SJCRH30 (cell line): ENCODE measurements at regions not wholly inside any gene's neighbourhood (a gene's known extent, or its start where the extent isn't known, plus 50 kb on each side); places are given as distances from the start of the nearest gene placed in this dataset.
"Not testable (repeated sequence)": the region's sequence is repeated elsewhere in the genome, so short reads cannot be mapped to it uniquely, and the experiment has no call there.

ENCODE experiments used
- DNase-seq, 2 experiments: peaks; one replicate each; pipeline ENCODE4 v3.0.0-alpha.2; 2015 to 2020
- H3K27ac ChIP-seq: fragments of 250-450 bp; sonication (Bioruptor Pico); 2 replicates; pipeline ENCODE4 v1.5.1; 2020; ENCODE audit warnings: mild to moderate bottlenecking, moderate library complexity
- H3K27me3 ChIP-seq: fragments of 250-450 bp; sonication (Bioruptor Pico); 2 replicates; pipeline ENCODE4 v1.5.1; 2020; ENCODE audit warnings: mild to moderate bottlenecking, moderate library complexity
- H3K36me3 ChIP-seq: fragments of 250-450 bp; sonication (Bioruptor Pico); 2 replicates; pipeline ENCODE4 v1.5.1; 2020; ENCODE audit warnings: mild to moderate bottlenecking, moderate library complexity
- H3K4me1 ChIP-seq: fragments of 250-450 bp; sonication (Bioruptor Pico); 2 replicates; pipeline ENCODE4 v1.5.1; 2020; ENCODE audit warnings: mild to moderate bottlenecking, moderate library complexity
- H3K4me3 ChIP-seq: fragments of 250-450 bp; sonication (Bioruptor Pico); 2 replicates; pipeline ENCODE4 v1.5.1; 2020; ENCODE audit warnings: mild to moderate bottlenecking, moderate library complexity
- H3K9me3 ChIP-seq: fragments of 250-450 bp; sonication (Bioruptor Pico); replicated peaks from 2 replicates; pipeline ENCODE4 v1.5.1; 2020; ENCODE audit warnings: mild to moderate bottlenecking, moderate library complexity

DNA sequence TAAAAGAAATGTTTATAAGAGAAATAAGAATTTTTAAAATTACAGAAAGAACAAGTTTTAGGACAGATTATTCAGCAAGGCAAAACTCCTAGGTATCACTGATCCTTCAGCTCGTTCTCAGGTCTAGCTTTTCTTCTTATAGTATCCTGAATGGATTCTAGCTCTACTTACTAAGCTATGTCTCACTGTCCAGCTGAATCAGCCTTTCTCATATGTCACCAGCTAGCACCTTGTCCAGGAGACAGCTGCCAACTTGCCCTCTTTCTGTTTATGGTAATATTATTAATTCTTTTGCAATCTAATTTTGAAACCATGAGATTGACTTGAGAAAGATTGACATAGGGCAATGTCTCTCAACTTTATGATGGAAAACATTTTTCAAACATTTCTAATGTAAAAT is 159.9 kb downstream of the LYPLAL1 start:
- Histone ChIP-seq H3K27ac (no peak overlapping the region), H3K36me3 (no peaks in the 10 kb centered on the region), H3K4me1 (peaks cover 20% of the 10 kb centered on the region), H3K27me3 (no peaks in the 10 kb centered on the region), H3K4me3 (no peak overlapping the region), H3K9me3 (no peaks in the 10 kb centered on the region; the same call in 1 of the 2 replicates)
- DNase-seq, result no peak

DNA sequence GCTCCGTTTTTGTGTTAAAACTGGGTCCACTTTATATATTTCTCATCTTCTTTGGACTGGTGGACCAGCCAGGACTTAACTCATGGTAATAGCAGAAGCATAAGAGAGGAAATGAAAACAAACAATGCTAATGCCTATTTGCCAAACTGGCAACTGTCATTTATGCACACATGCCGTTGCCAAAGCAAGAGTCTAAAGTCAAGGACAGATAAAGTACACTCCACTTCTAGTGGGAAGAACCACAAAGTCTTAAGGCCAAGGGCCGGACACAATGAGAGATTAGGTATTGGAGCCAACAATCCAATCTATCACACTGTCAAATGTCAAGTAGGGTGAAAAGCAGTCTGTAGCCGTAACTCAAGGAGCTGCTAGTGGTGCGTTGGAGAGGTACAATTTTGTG is 157.7 kb downstream of the LYPLAL1 start:
- Histone ChIP-seq H3K9me3 (peaks cover 7% of the 10 kb centered on the region), H3K4me1 (peaks cover 20% of the 10 kb centered on the region), H3K4me3 (no peak overlapping the region), H3K36me3 (no peaks in the 10 kb centered on the region), H3K27me3 (no peaks in the 10 kb centered on the region), H3K27ac (no peak overlapping the region)
- DNase-seq, result no peak

DNA sequence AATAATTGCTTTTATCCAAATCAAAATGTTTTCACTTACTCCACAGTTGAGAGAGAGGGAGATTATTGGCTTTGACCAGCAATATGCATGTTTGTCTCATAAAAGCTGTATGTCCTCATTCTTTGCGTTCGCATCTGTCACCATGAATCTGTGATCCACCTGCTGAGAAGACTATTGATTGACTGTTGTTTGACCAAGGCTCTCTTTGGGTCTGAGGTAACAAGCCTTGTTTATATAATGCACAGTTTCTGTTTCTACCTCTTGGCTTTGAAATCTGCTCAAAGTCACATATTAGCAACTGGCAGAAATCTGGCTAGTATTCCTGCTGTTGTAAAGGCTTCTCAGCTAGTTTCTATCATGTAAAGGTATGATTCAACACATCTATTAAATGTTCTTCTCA is 157.0 kb downstream of the LYPLAL1 start:
- peaks cover 21% of the 10 kb centered on the region for H3K4me1 ChIP-seq
- no peak overlapping the region for H3K27ac ChIP-seq
- H3K27me3 ChIP-seq, result no peaks in the 10 kb centered on the region
- H3K36me3 ChIP-seq, result no peaks in the 10 kb centered on the region
- H3K9me3 ChIP-seq, result peaks cover 7% of the 10 kb centered on the region
- DNase-seq, result no peak
- H3K4me3 ChIP-seq, result no peak overlapping the region

- DNase-seq, result no peak
- Histone ChIP-seq H3K36me3 (no peaks in the 10 kb centered on the region), H3K27me3 (no peaks in the 10 kb centered on the region), H3K9me3 (peaks cover 7% of the 10 kb centered on the region), H3K4me3 (no peak overlapping the region), H3K27ac (peak overlapping the region; percentile 32), H3K4me1 (peaks cover 26% of the 10 kb centered on the region)
Measured at GRCh38 chr1:219330001-219330400, 156.3 kb downstream of the LYPLAL1 start.

- H3K4me3 ChIP-seq, result no peak overlapping the region
- peaks cover 7% of the 10 kb centered on the region for H3K9me3 ChIP-seq
- peak; percentile 38 to 51 for DNase-seq
- H3K4me1 ChIP-seq, result peaks cover 30% of the 10 kb centered on the region
- peak overlapping the region; percentile 32 for H3K27ac ChIP-seq
- H3K36me3 ChIP-seq, result no peaks in the 10 kb centered on the region
- H3K27me3 ChIP-seq, result no peaks in the 10 kb centered on the region
Measured at GRCh38 chr1:219329578-219329977, 155.9 kb downstream of the LYPLAL1 start.

- Histone ChIP-seq H3K9me3 (peaks cover 7% of the 10 kb centered on the region), H3K27me3 (no peaks in the 10 kb centered on the region), H3K36me3 (no peaks in the 10 kb centered on the region; the same call in 1 of the 2 replicates), H3K27ac (no peak overlapping the region), H3K4me1 (peaks cover 54% of the 10 kb centered on the region), H3K4me3 (no peak overlapping the region)
- DNase-seq, result no peak
Measured at GRCh38 chr1:219326843-219327242, 153.2 kb downstream of the LYPLAL1 start.

DNA sequence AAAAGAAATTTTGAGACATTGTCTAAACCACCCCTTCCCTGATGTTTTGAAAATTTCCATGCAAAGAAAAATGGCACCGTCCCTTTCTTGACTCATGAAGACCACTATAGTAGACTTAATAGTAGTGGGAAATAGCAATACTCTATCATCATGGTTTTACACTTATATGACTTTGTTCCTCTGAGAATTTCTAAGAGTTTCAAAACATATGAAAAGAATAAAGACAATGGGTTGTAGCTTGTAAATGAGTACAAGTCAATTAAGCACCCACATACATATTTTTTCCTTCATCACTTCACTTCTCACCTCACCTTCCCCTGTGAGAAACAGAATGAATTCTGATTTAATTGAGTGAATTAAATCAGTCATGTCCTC is 151.7 kb downstream of the LYPLAL1 start:
- Histone ChIP-seq H3K27ac (peak overlapping the region; percentile 8; the same call in 1 of the 2 replicates), H3K4me1 (peaks cover 56% of the 10 kb centered on the region), H3K27me3 (no peaks in the 10 kb centered on the region), H3K9me3 (peaks cover 7% of the 10 kb centered on the region), H3K36me3 (no peaks in the 10 kb centered on the region; the same call in 1 of the 2 replicates), H3K4me3 (no peak overlapping the region)
- DNase-seq, result no peak

DNA sequence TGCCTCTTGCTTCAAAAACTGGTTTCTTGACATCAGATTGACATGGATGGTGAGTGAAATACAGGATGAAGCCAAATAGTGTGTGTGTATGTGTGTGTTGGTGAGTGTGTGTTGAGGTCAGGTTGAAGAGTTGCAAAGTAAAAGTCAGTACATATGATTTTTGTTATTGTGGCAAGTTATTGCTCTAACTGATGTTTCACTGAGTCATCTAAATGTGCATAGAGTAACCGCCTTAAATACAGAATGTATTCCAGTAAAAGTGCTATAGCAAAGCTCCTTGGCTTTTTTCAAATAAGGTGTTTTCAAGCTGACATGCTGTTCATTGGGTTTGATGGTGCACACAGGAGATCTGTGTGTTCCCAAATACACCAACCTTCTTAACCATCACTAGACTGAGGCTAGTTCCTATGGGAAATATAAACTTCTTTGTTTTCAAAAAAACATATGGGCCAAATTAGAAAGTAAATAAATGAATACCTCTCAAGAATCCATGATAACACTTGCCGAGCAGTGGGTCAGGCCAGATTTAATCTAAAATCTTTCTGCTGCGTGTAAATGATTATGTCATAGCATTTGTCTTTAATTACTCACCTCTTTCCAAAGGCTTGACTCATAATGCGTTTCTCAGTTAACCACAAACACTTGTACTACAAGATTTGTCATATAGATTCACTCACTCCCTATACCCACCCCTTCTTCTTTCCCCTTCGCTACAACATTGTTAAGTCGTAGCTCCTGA is 151.1 kb downstream of the LYPLAL1 start:
- H3K9me3 ChIP-seq, result peaks cover 7% of the 10 kb centered on the region
- no peak overlapping the region for H3K4me3 ChIP-seq
- H3K4me1 ChIP-seq, result peaks cover 50% of the 10 kb centered on the region
- H3K36me3 ChIP-seq, result no peaks in the 10 kb centered on the region; the same call in 1 of the 2 replicates
- DNase-seq, result peak; percentile 52 to 77
- H3K27me3 ChIP-seq, result no peaks in the 10 kb centered on the region
- peak overlapping the region; percentile 28 for H3K27ac ChIP-seq

- Histone ChIP-seq H3K27ac (peak overlapping the region; percentile 28), H3K4me3 (no peak overlapping the region), H3K27me3 (no peaks in the 10 kb centered on the region), H3K9me3 (peaks cover 7% of the 10 kb centered on the region), H3K36me3 (no peaks in the 10 kb centered on the region; the same call in 1 of the 2 replicates), H3K4me1 (peaks cover 44% of the 10 kb centered on the region)
- peak in 1 of 2 experiments; percentile 9 for DNase-seq
Measured at GRCh38 chr1:219324171-219324570, 150.5 kb downstream of the LYPLAL1 start.

DNA sequence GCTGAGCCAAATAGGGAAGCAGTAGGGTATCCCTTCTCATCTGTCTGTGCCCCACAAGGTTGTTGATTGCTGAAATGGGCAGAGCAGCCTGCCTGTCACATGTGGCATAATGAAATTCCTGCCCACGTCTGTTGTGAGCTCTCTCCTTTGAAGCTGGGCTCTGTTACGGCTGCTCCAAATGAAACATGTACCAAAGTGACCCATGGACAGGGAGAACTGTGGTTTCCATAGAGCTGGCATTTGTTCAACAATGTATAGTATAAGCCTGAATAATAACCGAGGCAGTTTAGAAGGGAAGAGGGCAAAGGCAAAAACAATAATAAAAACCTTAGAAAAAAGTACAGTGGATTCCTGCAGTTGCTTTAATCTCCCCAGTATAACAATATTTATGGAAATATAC is 149.7 kb downstream of the LYPLAL1 start:
- Histone ChIP-seq H3K9me3 (peaks cover 7% of the 10 kb centered on the region), H3K27me3 (no peaks in the 10 kb centered on the region), H3K36me3 (no peaks in the 10 kb centered on the region; the same call in 1 of the 2 replicates), H3K4me1 (peaks cover 41% of the 10 kb centered on the region), H3K27ac (peak overlapping the region; percentile 28; the same call in 1 of the 2 replicates), H3K4me3 (no peak overlapping the region)
- DNase-seq, result peak; percentile 47 to 68

- no peak overlapping the region for H3K27ac ChIP-seq
Measured at GRCh38 chr1:219322766-219323165, 149.1 kb downstream of the LYPLAL1 start.

DNA sequence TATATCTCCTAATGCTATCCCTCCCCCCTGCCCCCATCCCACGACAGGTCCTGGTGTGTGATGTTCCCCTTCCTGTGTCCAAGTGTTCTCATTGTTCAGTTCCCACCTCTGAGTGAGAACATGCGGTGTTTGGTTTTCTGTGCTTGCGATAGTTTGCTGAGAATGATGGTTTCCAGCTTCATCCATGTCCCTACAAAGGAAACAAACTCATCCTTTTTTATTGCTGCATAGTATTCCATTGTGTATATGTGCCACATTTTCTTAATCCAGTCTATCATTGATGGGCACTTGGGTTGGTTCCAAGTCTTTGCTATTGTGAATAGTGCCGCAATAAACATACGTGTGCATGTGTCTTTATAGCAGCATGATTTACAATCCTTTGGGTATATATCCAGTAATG is 146.9 kb downstream of the LYPLAL1 start:
- not testable (repeated sequence) for H3K9me3 ChIP-seq, DNase-seq, H3K27ac ChIP-seq, H3K4me3 ChIP-seq, H3K27me3 ChIP-seq, H3K36me3 ChIP-seq
- peaks cover 39% of the 10 kb centered on the region for H3K4me1 ChIP-seq

More at GRCh38 chr1:219322766-219323165, 149.1 kb downstream of the LYPLAL1 start:
- Histone ChIP-seq H3K27me3 (no peaks in the 10 kb centered on the region), H3K4me1 (peaks cover 41% of the 10 kb centered on the region), H3K9me3 (peaks cover 4% of the 10 kb centered on the region), H3K4me3 (no peak overlapping the region), H3K36me3 (no peaks in the 10 kb centered on the region; the same call in 1 of the 2 replicates)
- no peak for DNase-seq

DNA sequence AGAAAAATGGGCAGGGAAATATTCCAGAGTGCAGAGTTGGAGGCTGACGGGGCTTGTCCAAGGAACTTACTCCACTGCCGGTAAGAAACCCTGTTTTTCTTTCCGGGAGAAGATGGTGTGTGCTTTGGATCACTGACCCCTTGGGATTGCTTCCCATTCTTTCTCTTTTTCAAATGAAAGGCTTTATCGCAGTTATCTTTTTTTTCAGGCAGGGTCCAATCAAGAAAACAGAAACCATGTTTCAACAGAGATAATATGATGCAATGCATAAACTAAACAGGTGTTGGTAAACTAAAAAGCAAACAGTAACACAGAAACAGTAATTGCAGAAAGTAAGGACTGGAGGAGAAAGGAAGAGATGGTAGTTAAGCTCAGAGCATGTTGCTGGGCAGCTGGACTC is 145.1 kb downstream of the LYPLAL1 start:
- Histone ChIP-seq H3K4me3 (no peak overlapping the region), H3K9me3 (no peaks in the 10 kb centered on the region; the same call in 1 of the 2 replicates), H3K27me3 (no peaks in the 10 kb centered on the region), H3K27ac (no peak overlapping the region), H3K36me3 (no peaks in the 10 kb centered on the region; the same call in 1 of the 2 replicates), H3K4me1 (peaks cover 24% of the 10 kb centered on the region)
- no peak for DNase-seq

GRCh38 chr1:219317762-219318353 is 144.2 kb downstream of the LYPLAL1 start:
- Histone ChIP-seq H3K27me3 (no peaks in the 10 kb centered on the region), H3K4me3 (no peak overlapping the region), H3K36me3 (no peaks in the 10 kb centered on the region; the same call in 1 of the 2 replicates), H3K27ac (no peak overlapping the region), H3K9me3 (no peaks in the 10 kb centered on the region; the same call in 1 of the 2 replicates), H3K4me1 (peaks cover 14% of the 10 kb centered on the region)
- DNase-seq, result no peak

DNA sequence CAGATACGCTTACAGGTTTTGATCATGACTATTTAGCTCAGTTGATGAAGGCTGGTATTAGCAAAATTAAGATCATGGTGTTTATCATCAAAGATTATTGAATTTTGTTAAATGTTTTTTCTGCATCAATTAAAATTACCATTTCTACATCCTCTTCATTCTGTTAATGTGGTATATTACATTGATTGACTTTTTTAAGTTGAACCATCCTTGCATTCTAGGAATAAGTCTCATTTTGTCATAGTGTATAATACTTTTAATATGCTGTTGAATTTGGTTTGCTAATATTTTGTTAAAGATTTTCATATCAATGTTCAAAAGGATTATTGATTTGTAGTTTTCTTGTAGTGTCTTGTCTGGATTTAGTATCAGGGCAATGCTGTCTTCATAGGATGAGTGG is 142.4 kb downstream of the LYPLAL1 start:
- no peaks in the 10 kb centered on the region for H3K36me3 ChIP-seq
- no peaks in the 10 kb centered on the region for H3K27me3 ChIP-seq
- H3K9me3 ChIP-seq, result no peaks in the 10 kb centered on the region; the same call in 1 of the 2 replicates
- no peaks in the 10 kb centered on the region for H3K4me1 ChIP-seq
- no peak overlapping the region for H3K4me3 ChIP-seq
- no peak overlapping the region for H3K27ac ChIP-seq
- no peak for DNase-seq
